ENCODE measurements at regions not wholly inside any gene's neighbourhood (a gene's known extent, or its start where the extent isn't known, plus 50 kb on each side); places are given as distances from the start of the nearest gene placed in this dataset.

DNA sequence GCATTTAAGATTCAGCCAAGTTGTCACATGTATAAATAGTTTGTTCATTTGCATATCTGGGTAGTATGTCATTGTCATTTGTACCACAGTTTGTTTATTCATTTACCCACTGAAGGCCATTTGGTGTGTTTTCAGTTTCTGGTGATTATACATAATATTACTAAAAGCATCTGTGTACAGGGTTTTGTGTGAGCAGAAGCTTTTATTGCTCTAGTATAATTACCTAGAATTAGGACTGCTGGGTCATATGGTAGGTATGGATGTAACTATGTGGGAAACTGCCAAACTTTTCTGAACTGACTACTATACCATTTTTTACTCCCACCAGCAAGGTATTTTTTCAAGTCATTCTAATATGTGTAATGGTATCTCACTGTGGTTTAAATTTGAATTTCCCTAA lies 584.0 kb upstream of the GHITM start:
- no peaks in the 10 kb centered on the region for H3K36me3 ChIP-seq (replicated peaks in 1 of 2; ENCODE audit: control insufficient read depth in 2 of 2, insufficient read depth in 2 of 2, low read length in 2 of 2)
- H3K4me1 ChIP-seq (ENCODE audit: control insufficient read depth in 2 of 2, insufficient read depth in 1 of 2, low read depth in 1 of 2, low read length in 2 of 2) = no peaks in the 10 kb centered on the region
- no peaks in the 10 kb centered on the region for H3K27me3 ChIP-seq (ENCODE audit: control insufficient read depth in 3 of 3, insufficient read depth in 3 of 3, low read depth in 1 of 3, low read length in 3 of 3)
- H3K4me2 ChIP-seq (ENCODE audit: insufficient read depth, low read length, poor library complexity, severe bottlenecking) = no peak overlapping the region
- no peak overlapping the region for H2AK5ac ChIP-seq (ENCODE audit: low read depth, low read length)
- no peaks in the 10 kb centered on the region for H3K79me1 ChIP-seq (ENCODE audit: low read depth, low read length)
- peaks cover 0 to 8% of the 10 kb centered on the region in 2 donors for H3K9me3 ChIP-seq (replicated peaks in 1 of 2; ENCODE audit: control insufficient read depth in 2 of 2, insufficient read depth in 1 of 2, low read depth in 1 of 2, low read length in 2 of 2)
- no peak overlapping the region for H3K4ac ChIP-seq (ENCODE audit: low read length)
- H2AFZ ChIP-seq (ENCODE audit: low read length) = no peak overlapping the region
- no peak for DNase-seq (ENCODE audit: low spot score)
- H3K18ac ChIP-seq (ENCODE audit: low read length) = no peak overlapping the region
- no peak overlapping the region for H3K9ac ChIP-seq (ENCODE audit: low read depth, low read length, poor library complexity)
- no peak overlapping the region for H3K27ac ChIP-seq (replicated peaks; ENCODE audit: low read length)
- H2BK12ac ChIP-seq (ENCODE audit: low read length) = no peak overlapping the region
- H3K14ac ChIP-seq (ENCODE audit: low read length) = no peak overlapping the region
- no peak overlapping the region for H2BK120ac ChIP-seq (ENCODE audit: low read depth, low read length)
- no peak overlapping the region for H4K8ac ChIP-seq (ENCODE audit: low read depth, low read length)
- H2BK5ac ChIP-seq (ENCODE audit: low read length) = no peak overlapping the region
- H4K91ac ChIP-seq (ENCODE audit: low read depth, low read length, poor library complexity) = no peak overlapping the region
- H3K23ac ChIP-seq (ENCODE audit: low read depth, low read length, poor library complexity) = no peak overlapping the region
- H3K4me3 ChIP-seq (ENCODE audit: low read length in 2 of 2) = no peak overlapping the region
- H2BK15ac ChIP-seq (ENCODE audit: low read length) = no peak overlapping the region

DNA sequence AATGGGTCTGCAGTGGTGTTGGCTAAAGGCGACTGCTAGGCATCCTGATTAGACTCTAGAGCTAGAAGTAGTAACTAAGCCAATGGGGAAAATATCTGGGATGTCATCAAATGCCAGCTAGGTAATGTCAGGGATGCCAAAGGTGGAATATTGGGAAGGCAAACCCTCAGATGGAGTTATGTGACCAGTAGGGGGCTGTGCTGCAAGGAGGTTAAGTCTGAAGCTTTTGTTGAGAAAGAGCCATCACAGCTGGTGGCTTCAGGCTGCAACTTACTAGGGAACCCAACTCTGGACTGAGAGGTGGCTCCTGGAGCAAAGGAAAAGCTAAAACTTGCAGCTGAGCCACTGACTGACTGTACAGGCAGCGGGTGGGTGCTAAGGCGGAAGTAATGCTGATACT lies 576.9 kb upstream of the GHITM start:
- Histone ChIP-seq H4K91ac (ENCODE audit: low read depth, low read length, poor library complexity) (no peak overlapping the region), H3K4ac (ENCODE audit: low read length) (no peak overlapping the region), H3K18ac (ENCODE audit: low read length) (no peak overlapping the region), H3K9me3 (replicated peaks in 1 of 2; ENCODE audit: control insufficient read depth in 2 of 2, insufficient read depth in 1 of 2, low read depth in 1 of 2, low read length in 2 of 2) (no peaks in the 10 kb centered on the region), H2AK5ac (ENCODE audit: low read depth, low read length) (no peak overlapping the region), H2BK15ac (ENCODE audit: low read length) (no peak overlapping the region), H4K8ac (ENCODE audit: low read depth, low read length) (no peak overlapping the region), H3K27ac (replicated peaks; ENCODE audit: low read length) (no peak overlapping the region), H3K4me3 (ENCODE audit: low read length in 2 of 2) (no peak overlapping the region), H3K14ac (ENCODE audit: low read length) (no peak overlapping the region), H2AFZ (ENCODE audit: low read length) (no peak overlapping the region), H3K27me3 (ENCODE audit: control insufficient read depth in 3 of 3, insufficient read depth in 3 of 3, low read depth in 1 of 3, low read length in 3 of 3) (no peaks in the 10 kb centered on the region), H3K23ac (ENCODE audit: low read depth, low read length, poor library complexity) (no peak overlapping the region), H3K79me1 (ENCODE audit: low read depth, low read length) (no peaks in the 10 kb centered on the region), H2BK12ac (ENCODE audit: low read length) (no peak overlapping the region), H2BK120ac (ENCODE audit: low read depth, low read length) (no peak overlapping the region), H3K4me2 (ENCODE audit: insufficient read depth, low read length, poor library complexity, severe bottlenecking) (no peak overlapping the region), H2BK5ac (ENCODE audit: low read length) (no peak overlapping the region), H3K9ac (ENCODE audit: low read depth, low read length, poor library complexity) (no peak overlapping the region), H3K36me3 (replicated peaks in 1 of 2; ENCODE audit: control insufficient read depth in 2 of 2, insufficient read depth in 2 of 2, low read length in 2 of 2) (no peaks in the 10 kb centered on the region), H3K4me1 (ENCODE audit: control insufficient read depth in 2 of 2, insufficient read depth in 1 of 2, low read depth in 1 of 2, low read length in 2 of 2) (no peaks in the 10 kb centered on the region)
- no peak for DNase-seq (ENCODE audit: low spot score)
- WGBS, 2 donors (ENCODE audit: extremely low coverage in 2 of 2, insufficient read length in 2 of 2, insufficient replicate concordance in 1 of 2) = no CpG with 5 or more reads among the region's 3 CpGs

DNA sequence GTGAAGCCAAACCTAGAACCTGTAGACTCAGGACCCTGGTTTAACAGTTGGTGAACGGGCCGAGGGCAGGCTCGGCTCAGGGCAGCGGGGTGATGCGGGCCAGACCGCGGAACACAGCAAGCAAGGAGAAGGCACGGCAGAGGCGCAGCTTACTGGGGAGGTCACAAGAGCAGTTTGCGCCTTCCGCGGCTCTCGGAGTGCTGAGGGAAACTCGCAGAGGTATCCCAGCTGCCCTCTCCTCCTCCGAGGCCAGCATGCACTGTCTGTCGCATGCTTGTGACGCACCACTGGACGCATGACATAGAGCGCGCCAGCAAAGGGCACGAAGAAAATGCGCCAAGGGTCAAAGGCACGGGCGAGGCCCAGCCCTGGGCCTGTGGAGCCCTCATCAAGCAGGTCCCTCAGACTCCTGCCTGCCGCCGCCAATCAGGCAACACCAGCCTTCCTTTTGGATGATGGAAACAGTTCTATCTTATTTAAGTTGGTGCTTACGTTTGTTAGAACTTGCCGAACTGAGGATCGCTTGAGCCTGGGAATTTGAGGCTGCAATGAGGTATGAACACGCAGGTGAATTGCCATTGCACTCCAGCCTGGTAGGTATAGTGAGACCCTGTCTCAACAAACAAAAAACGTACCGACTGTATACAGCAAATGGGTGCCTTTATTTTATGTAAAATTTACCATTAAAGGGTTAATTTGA lies 574.3 kb upstream of the GHITM start:
- Histone ChIP-seq H3K4me2 (ENCODE audit: insufficient read depth, low read length, poor library complexity, severe bottlenecking) (no peak overlapping the region), H3K4me1 (ENCODE audit: control insufficient read depth in 2 of 2, insufficient read depth in 1 of 2, low read depth in 1 of 2, low read length in 2 of 2) (no peaks in the 10 kb centered on the region)
- no CpG with 5 or more reads among the region's 32 CpGs for whole genome bisulfite sequencing, 2 donors (ENCODE audit: extremely low coverage in 2 of 2, insufficient read length in 2 of 2, insufficient replicate concordance in 1 of 2)

DNA sequence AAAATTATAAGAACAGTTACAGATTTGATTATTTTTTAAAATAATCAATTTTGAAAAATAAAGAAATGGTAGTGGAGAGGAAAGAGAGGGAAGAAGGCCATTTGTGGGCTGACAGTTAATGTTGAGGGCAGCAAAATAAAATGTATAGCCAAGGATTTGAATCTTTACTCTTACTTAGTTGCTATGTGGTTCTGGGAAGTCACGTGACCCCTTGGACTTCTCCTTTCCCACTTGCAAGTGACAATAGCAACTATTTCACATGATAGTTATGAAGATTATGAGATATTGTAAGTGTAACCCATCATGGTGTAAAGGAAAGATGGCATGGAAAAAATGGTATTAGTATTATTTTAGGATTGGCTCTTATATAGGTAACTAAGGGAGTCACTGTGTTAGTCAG lies 567.3 kb upstream of the GHITM start:
- no peak overlapping the region for H4K91ac ChIP-seq (ENCODE audit: low read depth, low read length, poor library complexity)
- H2BK120ac ChIP-seq (ENCODE audit: low read depth, low read length) = no peak overlapping the region
- H2AFZ ChIP-seq (ENCODE audit: low read length) = no peak overlapping the region
- H2BK12ac ChIP-seq (ENCODE audit: low read length) = no peak overlapping the region
- no peak for DNase-seq (ENCODE audit: low spot score)
- no peak overlapping the region for H3K4me3 ChIP-seq (ENCODE audit: low read length in 2 of 2)
- H3K79me1 ChIP-seq (ENCODE audit: low read depth, low read length) = no peaks in the 10 kb centered on the region
- H3K27me3 ChIP-seq (ENCODE audit: control insufficient read depth in 3 of 3, insufficient read depth in 3 of 3, low read depth in 1 of 3, low read length in 3 of 3) = no peaks in the 10 kb centered on the region
- H3K18ac ChIP-seq (ENCODE audit: low read length) = no peak overlapping the region
- H2BK15ac ChIP-seq (ENCODE audit: low read length) = no peak overlapping the region
- no peak overlapping the region for H3K4ac ChIP-seq (ENCODE audit: low read length)
- no peak overlapping the region for H2BK5ac ChIP-seq (ENCODE audit: low read length)
- H4K8ac ChIP-seq (ENCODE audit: low read depth, low read length) = no peak overlapping the region
- H3K4me2 ChIP-seq (ENCODE audit: insufficient read depth, low read length, poor library complexity, severe bottlenecking) = no peak overlapping the region
- no peak overlapping the region for H3K14ac ChIP-seq (ENCODE audit: low read length)
- no CpG with 5 or more reads among the region's 1 CpG for WGBS, 2 donors (ENCODE audit: extremely low coverage in 2 of 2, insufficient read length in 2 of 2, insufficient replicate concordance in 1 of 2)
- H3K9me3 ChIP-seq (replicated peaks in 1 of 2; ENCODE audit: control insufficient read depth in 2 of 2, insufficient read depth in 1 of 2, low read depth in 1 of 2, low read length in 2 of 2) = no peaks in the 10 kb centered on the region
- no peaks in the 10 kb centered on the region for H3K36me3 ChIP-seq (replicated peaks in 1 of 2; ENCODE audit: control insufficient read depth in 2 of 2, insufficient read depth in 2 of 2, low read length in 2 of 2)
- no peak overlapping the region for H3K23ac ChIP-seq (ENCODE audit: low read depth, low read length, poor library complexity)
- no peaks in the 10 kb centered on the region for H3K4me1 ChIP-seq (ENCODE audit: control insufficient read depth in 2 of 2, insufficient read depth in 1 of 2, low read depth in 1 of 2, low read length in 2 of 2)
- H3K27ac ChIP-seq (replicated peaks; ENCODE audit: low read length) = no peak overlapping the region
- no peak overlapping the region for H2AK5ac ChIP-seq (ENCODE audit: low read depth, low read length)
- H3K9ac ChIP-seq (ENCODE audit: low read depth, low read length, poor library complexity) = no peak overlapping the region

More for the DNA sequence above, 574.3 kb upstream of the GHITM start:
- Histone ChIP-seq H2AK5ac (ENCODE audit: low read depth, low read length) (no peak overlapping the region), H3K18ac (ENCODE audit: low read length) (no peak overlapping the region), H3K14ac (ENCODE audit: low read length) (no peak overlapping the region), H3K9me3 (replicated peaks in 1 of 2; ENCODE audit: control insufficient read depth in 2 of 2, insufficient read depth in 1 of 2, low read depth in 1 of 2, low read length in 2 of 2) (no peaks in the 10 kb centered on the region), H2AFZ (ENCODE audit: low read length) (no peak overlapping the region), H4K91ac (ENCODE audit: low read depth, low read length, poor library complexity) (no peak overlapping the region), H3K36me3 (replicated peaks in 1 of 2; ENCODE audit: control insufficient read depth in 2 of 2, insufficient read depth in 2 of 2, low read length in 2 of 2) (no peaks in the 10 kb centered on the region), H3K4me3 (ENCODE audit: low read length in 2 of 2) (no peak overlapping the region), H3K23ac (ENCODE audit: low read depth, low read length, poor library complexity) (no peak overlapping the region), H2BK12ac (ENCODE audit: low read length) (no peak overlapping the region), H3K27ac (replicated peaks; ENCODE audit: low read length) (no peak overlapping the region), H2BK5ac (ENCODE audit: low read length) (no peak overlapping the region), H3K27me3 (ENCODE audit: control insufficient read depth in 3 of 3, insufficient read depth in 3 of 3, low read depth in 1 of 3, low read length in 3 of 3) (no peaks in the 10 kb centered on the region), H3K4ac (ENCODE audit: low read length) (no peak overlapping the region), H4K8ac (ENCODE audit: low read depth, low read length) (no peak overlapping the region), H2BK15ac (ENCODE audit: low read length) (no peak overlapping the region), H3K9ac (ENCODE audit: low read depth, low read length, poor library complexity) (no peak overlapping the region), H2BK120ac (ENCODE audit: low read depth, low read length) (no peak overlapping the region), H3K79me1 (ENCODE audit: low read depth, low read length) (no peaks in the 10 kb centered on the region)
- DNase-seq (ENCODE audit: low spot score) = no peak
